ENCODE measurements at regions not wholly inside any gene's neighbourhood (a gene's known extent, or its start where the extent isn't known, plus 50 kb on each side); places are given as distances from the start of the nearest gene placed in this dataset.

DNA sequence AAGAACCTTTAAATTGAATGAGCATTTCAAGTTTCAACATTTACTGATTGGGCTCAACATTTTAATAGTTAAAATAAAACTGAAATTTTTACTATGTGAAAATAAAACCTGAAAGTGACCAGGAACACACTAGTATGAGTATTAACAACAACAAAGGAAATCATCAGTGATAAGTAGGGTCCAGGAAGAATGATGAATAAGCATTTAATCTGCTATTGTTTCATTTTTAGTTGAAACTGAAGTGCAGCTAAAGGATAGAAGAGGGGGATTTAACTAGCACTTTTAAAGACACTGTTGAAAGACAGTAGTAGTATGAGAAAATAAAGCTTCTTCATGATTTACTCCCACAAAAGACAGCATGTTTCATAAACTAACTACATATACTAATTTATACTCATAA is 250.9 kb upstream of the IPO5 start:
- DNase-seq, result no peak
- intact Hi-C loops (cut with DNase I), result no loop called here

DNA sequence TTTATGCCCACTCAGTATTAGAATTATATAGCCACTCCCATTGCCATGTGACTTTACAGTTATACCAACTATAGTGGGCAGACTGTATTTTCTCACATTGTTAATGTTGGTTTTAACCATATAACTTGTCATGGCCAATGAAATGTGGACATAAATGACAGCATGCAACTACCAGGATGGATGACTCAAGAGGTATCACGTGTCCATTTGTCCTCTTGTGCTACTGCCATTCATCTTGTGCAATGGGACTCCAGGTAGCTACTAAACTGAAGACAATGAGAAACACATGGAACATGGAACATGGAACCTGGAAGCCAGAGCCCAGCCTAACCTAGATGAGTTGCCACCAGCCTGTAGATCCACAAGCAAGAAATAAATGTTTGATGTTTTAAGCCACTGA is 242.7 kb upstream of the IPO5 start:
- no peak for DNase-seq
- intact Hi-C loops (cut with DNase I), result no loop called here

DNA sequence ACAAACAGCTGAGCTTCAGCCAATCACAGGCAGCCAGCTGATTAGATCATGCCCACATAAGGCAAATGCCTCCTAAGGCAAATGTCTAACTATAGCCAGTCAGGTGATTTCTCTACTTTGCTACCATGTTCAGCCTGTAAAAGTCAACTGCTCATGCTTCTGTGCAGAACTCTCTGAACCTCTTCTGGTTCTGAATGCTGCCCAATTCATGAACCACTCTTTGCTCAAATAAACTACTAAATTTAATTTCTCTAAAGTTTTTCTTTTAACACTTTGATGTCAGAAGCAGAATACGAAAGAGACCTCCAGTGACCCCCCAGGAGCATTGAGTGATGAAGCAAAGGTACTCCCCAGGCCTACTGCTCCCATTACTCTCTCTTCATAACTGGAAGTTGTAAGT is 240.7 kb upstream of the IPO5 start:
- no peak for DNase-seq
- intact Hi-C loops (cut with DNase I), result no loop called here

DNA sequence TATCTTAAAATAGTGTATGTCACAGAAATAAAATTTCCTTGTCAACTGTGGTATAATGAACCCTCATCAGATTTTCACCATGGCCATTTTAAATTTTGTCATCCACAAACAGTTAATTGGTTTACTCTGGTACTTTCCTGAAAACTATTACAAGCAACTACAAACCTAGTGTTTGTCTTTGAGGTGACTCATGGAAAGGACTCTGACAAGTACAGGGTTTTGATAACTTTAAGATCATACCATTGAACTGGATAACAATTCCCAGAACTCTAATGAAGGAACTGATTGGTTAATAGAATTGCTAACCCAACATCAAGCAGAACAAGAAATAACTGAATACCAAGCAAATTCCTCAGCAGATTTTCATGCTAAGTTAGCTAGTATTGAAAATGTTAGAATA is 237.7 kb upstream of the IPO5 start:
- intact Hi-C loops (cut with DNase I), result no loop called here
- DNase-seq, result no peak

DNA sequence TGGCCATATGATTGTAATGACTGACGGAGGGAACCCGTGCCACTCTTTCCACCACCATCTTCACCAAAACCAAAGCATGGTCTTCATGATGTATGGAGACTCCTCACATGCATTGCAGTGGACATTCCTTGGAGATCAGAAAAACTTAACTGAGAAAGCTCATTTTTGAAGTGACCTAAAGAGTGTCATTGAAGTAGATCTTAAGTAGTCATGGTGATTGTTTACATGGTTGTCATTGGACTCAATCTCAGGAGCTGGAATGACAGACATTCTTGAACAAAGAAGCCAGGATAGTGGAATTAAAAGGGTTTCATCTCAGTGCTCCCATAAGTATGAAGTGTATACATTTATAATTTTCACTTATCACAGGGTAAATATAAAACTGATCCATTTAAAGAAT is 236.7 kb upstream of the IPO5 start:
- intact Hi-C loops (cut with DNase I), result no loop called here
- DNase-seq, result no peak

DNA sequence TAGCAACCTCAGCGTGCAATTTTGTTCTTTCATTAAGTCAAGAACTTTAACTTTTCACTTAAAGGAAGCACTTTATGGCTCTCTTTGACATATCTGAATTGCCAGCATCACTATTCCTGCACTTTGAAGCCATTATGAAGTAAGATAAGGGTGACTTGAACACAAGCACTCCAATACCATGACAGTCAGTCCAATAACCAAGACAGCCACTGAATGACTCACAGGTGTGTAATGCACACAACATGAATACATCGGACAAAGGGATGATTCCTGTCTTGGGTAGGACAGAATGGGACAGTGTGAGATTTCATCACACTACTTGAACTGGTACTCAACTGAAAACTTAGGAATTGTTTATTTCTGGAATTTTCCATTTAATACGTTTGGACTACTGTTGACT is 233.7 kb upstream of the IPO5 start:
- intact Hi-C loops (cut with DNase I), result no loop called here
- DNase-seq, result no peak

DNA sequence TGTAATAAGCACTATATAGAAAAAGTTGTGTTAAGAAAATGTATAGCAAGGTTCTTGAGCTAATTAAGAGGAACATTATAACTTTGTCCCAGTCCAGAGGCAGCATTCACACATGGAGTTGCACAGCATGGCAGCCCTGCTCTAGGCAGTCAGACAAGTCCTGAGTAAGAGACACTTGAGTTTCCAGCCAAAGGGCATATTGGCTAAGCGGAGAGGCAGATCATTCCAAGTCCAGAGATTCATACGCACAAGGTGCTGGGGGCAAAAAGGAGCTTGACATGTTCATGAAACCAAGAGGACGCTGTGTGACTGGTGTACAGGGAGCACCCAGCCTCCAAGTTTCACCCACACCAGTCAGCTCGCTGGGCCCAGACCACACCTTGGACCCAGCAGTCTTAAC is 232.6 kb upstream of the IPO5 start:
- DNase-seq, result no peak
- intact Hi-C loops (cut with DNase I), result no loop called here

DNA sequence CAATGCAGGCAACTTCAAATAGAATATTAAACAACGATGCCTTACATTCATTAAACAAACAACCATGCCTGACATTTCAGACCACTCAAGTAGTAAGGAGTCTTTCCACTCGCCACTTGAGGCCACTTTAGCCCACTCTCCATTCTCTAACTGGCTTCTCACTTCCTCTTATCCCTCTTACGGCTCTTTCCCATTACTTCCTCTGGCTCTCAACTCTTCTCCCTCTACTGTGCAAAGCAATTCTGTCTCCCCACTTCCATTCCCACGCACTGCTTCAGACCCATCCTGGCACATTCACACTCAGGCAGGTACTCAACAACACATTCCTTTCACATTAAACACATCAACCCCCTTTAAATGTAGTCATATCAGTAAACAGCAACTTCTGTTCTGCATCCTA is 229.8 kb upstream of the IPO5 start:
- DNase-seq, result no peak
- intact Hi-C loops (cut with DNase I), result no loop called here

DNA sequence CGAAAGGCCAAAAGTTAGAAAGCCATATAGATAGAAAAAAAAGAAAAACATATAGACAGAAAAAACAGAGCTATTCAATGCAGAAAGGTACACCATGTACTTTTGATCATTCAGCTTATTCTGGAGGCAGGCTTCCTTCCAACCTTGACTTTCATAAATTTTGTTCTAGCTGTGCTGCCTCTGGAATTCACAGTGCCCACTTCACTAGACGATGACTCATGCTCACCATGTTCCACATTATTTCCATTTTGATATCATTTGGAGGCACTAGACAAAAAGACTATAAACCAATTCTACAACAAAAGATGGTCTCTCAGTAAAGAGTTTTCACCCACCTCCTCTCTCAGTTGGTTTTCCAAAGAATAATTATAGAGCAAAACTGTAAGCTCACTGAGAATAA is 229.0 kb upstream of the IPO5 start:
- DNase-seq, result peak in 18 of 42 donors; percentile 12 to 67 (median 25)

DNA sequence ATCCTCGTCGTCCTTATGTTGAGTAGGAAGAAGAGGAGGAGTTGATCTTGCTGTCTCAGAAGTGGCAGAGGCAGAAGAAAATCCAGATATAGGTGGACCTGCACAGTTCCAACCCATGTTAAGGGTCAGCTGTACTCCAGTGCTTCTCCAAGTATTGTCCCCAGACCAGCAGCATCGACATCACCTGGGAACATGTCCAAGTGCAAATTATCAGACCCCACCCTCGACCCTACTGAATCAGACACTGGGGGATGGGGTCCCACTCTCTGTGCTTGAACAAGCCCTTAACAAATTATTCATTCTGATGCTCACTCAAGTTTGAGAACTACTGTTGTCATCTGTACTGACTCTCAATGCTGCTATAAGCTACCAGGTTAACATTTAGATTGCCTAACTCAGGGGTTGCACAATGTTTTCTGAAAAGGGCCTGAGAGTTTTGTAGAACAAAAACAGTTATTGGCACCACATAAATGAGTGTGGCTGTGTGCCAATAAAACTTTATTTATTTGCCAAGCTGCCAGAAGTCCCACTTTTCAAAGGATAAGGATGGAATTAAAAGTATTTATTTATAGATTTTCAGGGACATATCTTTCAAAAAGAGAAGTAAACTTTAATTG is 226.7 kb upstream of the IPO5 start:
- intact Hi-C loops (cut with DNase I), result no loop called here
- DNase-seq, result no peak

More for the DNA sequence above, 229.0 kb upstream of the IPO5 start:
- intact Hi-C loops (cut with DNase I), result no loop called here

DNA sequence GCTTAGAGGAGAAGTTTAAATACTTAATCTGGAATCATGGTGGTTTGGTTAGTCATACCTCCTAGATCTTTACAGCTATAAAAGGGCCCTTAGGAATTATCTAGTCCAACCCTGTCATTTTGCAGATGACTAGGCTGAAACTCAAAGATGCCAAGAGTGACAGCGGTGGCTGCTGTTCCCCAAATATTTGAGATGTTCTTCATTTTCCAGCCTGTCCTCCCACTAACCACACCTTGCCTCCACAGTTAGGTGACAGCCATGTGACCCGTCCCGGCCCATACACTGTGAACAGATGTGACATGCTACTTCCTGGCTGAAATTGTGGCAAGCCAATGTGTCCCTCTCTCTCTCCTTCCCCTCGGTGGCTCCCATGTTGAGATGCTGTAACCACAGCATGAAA is 225.5 kb upstream of the IPO5 start:
- intact Hi-C loops (cut with DNase I), result no loop called here
- peak; percentile 11 to 85 (median 58) for DNase-seq

DNA sequence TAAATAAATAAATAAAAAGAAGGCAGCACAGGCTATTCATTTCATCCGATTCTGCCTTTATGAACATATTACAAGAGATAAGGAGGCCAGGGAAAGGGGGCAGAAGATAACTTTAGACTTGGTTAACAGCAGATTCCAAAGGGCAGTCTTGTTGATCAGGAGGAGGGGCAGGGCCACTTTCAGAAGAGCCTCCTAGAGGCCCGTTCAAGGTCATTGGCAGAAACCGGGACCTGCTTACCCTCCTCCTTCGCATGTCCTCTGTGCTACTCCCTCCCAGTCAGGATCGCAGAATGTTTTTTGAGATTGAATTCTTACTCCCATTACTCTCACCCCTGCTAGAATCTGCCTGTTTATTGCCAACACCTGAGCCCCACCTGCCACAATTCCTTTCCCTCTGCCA is 217.0 kb upstream of the IPO5 start:
- intact Hi-C loops (cut with DNase I), result no loop called here
- no peak for DNase-seq

DNA sequence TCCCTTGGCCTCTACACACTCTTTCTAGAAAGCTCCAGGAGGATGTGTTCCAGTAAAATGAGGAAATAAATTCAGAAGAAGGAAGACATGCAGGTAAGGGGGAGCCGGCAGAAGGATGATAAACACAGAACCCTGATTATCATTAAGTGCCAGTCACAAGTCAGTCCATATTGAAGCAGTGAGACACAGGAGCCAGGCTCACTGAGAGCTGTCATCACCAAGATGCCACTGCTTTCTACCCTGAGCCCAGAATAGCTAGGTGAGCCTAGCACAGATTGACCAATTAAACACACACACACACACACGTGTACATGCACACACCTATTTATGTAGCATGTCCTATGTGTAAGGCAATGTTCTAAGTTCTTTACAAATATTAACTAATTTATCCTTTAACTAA is 211.4 kb upstream of the IPO5 start:
- no peak for DNase-seq
- intact Hi-C loops (cut with DNase I), result no loop called here

DNA sequence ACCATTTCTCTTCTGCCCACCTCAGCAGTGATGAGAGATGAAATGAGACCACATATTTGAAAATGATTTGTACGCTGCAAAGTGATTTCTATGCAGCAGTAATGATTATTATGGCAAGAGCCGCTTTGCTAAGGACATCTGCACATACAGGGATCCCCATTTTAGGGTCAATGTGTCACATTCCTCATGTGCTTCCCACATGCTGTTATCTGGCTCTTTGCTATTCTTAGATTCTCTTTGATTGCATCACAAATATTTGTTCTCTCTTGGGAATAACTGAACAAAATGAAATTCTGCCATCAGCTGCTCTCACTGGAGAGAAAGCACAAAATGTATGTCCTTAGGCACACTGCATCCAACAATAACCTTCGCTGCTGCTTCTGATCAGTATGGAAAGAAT is 209.5 kb upstream of the IPO5 start:
- DNase-seq, result no peak
- intact Hi-C loops (cut with DNase I), result no loop called here

DNA sequence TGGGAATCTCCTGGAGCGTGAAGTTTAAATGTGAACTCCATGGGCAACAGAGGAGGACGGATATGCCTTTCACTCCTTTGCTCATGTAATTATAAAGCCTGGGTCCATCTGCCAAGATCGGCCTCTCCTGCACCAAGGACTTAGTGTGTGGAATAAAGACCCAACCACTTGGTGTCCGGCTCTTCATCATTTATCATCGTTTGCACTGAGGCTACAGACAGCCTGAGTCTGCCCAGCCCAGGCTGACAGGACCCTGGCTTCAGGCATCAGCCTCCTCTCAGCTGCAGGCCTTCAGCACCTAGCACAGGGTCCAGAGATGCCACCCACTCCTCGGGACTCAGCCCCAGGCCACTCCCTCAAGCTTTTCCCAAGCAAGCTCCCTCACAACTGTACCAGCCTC is 206.8 kb upstream of the IPO5 start:
- DNase-seq, result no peak
- intact Hi-C loops (cut with DNase I), result no loop called here

DNA sequence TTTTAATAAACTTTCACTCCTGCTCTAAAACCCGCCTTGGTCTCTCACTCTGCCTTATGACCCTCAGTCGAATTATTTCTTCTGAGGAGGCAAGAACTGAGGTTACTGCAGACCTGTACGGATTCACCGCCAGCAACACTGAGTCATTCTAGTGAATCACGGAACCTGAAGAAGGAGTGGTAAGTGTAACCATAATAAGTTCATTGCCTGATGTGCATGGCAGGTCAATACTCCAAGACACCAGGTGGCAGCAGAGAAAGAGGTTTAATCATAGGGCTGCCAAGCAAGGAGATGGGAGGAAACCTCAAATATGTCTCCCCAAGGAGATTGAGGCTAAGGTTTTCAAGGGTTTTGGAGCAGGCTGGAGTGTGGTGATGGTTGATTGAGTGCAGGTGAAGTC is 204.3 kb upstream of the IPO5 start:
- intact Hi-C loops (cut with DNase I), result no loop called here
- DNase-seq, result peak in 3 of 42 donors; percentile 10 to 55 (median 22)

DNA sequence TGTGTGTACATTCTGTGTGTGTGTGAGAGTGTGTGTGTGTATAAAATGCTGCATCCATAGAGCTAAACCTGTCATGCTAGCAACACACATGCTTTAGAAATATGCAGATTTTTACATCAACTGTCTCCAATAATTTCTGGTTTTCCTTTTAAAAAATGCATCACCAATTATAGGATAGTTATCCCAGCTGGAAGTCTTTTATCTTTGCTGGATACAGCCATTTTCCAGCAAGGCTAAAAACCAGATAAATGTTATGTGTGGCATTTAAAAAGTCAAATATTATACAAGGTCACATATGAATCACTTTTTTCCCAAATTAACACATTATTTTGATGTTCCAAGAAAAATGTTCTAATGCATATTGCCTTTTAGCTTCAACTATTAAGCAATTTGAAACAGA is 202.0 kb upstream of the IPO5 start:
- DNase-seq, result no peak
- intact Hi-C loops (cut with DNase I), result no loop called here

DNA sequence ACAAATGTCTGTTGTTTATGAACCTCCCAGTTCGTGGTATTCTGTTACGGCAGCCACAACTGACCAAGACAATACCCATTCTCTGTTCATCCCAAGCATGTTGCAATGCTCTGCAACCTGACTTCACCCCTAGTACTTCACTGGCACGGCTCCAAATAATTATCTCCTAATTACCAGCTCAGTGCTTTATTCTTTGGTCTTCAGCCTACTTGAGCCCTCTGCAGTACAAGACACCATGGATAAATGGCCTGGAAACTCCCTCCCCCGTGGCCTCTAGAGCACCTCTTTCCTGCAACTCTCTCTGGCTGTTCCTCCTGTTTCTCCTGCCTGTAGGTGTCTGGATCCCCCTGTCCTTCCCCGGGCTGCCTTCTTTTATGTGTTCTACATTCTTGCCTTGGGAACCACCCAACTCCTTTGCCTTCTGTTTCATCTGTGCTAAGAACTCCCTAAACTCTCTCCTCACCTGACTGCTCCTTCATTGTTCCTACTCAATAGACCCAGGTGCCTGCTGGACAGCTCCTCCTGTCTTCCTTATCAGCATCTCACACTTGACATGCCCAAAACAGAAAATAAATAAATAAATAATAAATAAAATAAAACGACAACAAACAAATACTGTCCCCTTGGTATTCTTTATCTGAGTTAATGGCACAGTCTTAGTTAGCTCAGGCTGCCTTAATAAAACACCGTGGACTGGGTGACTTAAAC is 200.4 kb upstream of the IPO5 start:
- DNase-seq, result no peak
- intact Hi-C loops (cut with DNase I), result no loop called here

DNA sequence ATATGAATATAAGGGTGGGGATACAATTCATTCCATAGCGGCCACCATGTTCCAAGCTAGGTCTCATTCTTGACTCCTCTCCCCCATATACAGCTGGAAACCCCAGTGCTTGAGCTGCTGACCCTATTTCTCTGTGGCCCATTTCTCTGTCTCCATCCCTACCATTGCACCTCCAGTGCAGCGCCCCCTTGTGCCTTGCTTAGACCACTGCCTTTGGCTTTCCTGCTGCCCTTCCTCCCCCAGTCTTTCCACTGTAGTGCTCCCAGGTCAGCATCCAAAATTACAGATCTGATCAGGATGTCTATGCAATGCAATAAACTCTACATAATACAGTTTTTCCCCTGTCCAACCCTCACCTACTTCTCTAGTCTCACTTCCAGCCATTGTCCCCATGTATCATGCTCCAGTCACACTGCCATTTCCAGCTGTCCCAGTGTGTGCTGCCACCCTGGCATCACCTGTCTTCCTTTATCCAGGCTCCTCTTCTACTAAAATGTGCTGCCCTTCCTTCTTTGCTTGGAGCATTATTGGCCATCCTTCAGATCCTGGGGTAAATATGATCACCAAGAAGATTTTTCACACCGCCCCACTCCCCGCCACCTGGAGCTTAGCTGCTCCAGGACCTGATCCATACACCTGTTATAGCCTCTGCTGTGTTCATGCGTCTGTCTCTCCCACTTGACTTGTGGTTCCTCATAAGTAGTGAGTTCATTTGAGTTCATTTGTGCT is 199.4 kb upstream of the IPO5 start:
- intact Hi-C loops (cut with DNase I), result no loop called here
- no peak for DNase-seq

DNA sequence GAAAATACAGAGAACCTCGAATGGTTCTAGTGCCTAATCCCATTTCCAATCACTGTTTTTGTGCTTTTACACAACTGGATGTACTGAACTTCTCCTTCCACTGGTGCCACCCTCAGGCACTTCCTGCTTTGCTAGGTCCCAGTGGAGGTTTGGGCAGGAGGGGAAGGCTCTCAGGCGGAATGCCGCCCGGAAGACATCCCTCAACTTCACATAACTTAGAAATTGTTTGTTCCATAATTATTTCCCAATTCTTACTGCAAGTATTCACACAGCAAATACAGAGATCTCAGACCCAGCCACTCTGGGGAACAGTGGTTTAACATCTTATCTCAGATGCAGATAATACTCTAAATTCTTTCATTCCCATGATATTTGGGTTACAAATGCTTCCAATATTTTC is 195.7 kb upstream of the IPO5 start:
- intact Hi-C loops (cut with DNase I), result no loop called here
- no peak for DNase-seq

DNA sequence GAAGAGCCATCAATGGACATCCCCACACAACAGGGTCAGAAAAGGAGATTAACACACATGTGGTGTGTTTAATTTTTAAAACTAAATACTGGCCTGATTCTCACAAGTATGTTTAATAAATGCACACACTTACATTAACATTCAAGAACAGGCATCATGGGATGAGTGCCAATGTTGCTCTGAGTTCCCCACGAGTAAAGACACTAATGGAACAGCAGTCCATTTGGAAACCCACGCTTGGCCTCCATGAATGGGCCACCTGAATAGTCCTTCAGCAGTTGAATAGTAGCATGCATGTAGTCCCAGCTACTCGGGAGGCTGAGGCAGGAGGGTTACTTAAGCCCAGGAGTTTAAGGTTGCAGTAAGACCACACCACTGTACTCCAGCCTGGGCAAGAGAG is 195.2 kb upstream of the IPO5 start:
- intact Hi-C loops (cut with DNase I), result no loop called here
- no peak for DNase-seq
